ENCODE measurements at regions not wholly inside any gene's neighbourhood (a gene's known extent, or its start where the extent isn't known, plus 50 kb on each side); places are given as distances from the start of the nearest gene placed in this dataset.
"Not testable (repeated sequence)": the region's sequence is repeated elsewhere in the genome, so short reads cannot be mapped to it uniquely, and the experiment has no call there.

DNA sequence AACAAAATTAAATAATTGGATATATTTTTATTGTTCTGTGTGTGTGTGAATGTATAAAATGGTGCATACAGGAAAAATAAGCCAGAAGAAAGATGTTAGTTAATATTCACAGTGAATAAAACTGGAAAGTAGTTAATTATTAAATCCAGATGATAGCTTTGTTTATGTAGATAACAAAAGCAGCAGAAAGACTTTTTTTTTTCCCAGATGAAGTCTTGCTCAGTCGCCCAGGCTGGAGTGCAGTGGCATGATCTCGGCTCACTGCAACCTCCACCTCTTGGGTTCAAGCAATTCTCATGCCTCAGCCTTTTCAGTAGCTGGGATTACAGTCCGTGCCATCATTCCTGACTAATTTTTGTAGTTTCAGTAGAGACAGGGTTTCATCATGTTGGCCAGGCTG, 140.1 kb downstream of the ZNF486 start:
- no peak for DNase-seq
- no peaks in the 10 kb centered on the region for H3K4me1 Mint-ChIP-seq (ENCODE audit: low read depth in 2 of 2)
- no peaks in the 10 kb centered on the region for H3K36me3 Mint-ChIP-seq (ENCODE audit: insufficient read depth)
- no peak overlapping the region for H3K4me3 Mint-ChIP-seq
- ATAC-seq (replicated peaks) = no peak
- H3K27me3 Mint-ChIP-seq = peaks cover 0 to 7% of the 10 kb centered on the region in 2 donors
- H3K9me3 Mint-ChIP-seq = no peaks in the 10 kb centered on the region
- no peak overlapping the region for H3K27ac Mint-ChIP-seq

- H3K4me1 Mint-ChIP-seq (ENCODE audit: low read depth in 2 of 2); H3K27ac Mint-ChIP-seq; H3K4me3 Mint-ChIP-seq; H3K36me3 Mint-ChIP-seq (ENCODE audit: insufficient read depth); DNase-seq; H3K9me3 Mint-ChIP-seq; ATAC-seq (replicated peaks); H3K27me3 Mint-ChIP-seq: not testable (repeated sequence)
Measured at GRCh38 chr19:20296314-20296713, 129.3 kb downstream of the ZNF486 start.

GRCh38 chr19:20294181-20294580, 127.2 kb downstream of the ZNF486 start:
- Mint-ChIP-seq H3K27me3 (no peaks in the 10 kb centered on the region), H3K36me3 (ENCODE audit: insufficient read depth) (peaks cover 4% of the 10 kb centered on the region), H3K4me3 (no peak overlapping the region), H3K4me1 (ENCODE audit: low read depth in 2 of 2) (no peaks in the 10 kb centered on the region), H3K27ac (no peak overlapping the region), H3K9me3 (no peaks in the 10 kb centered on the region)
- ATAC-seq (replicated peaks) (no peak), DNase-seq (no peak)

DNA sequence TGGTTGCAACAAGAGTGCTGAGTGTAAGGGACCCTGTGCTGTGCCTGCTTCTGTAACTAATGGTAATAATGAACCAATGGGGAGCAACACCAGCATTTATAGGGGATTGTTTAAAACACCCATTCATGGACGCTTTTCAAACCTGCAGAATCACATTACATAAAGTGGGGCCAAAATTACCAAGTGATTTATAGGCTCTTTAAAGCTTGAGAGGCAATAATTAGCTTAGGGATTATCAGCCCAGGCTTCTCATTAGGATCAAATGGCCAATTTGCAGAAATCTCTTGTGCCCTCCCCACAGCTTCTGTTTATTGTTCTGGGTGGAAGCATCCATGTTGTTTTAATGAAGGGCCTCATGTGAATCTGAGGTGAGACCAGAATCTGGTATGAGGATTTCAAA, 125.5 kb downstream of the ZNF486 start:
- ATAC-seq (replicated peaks); H3K4me3 Mint-ChIP-seq; H3K9me3 Mint-ChIP-seq; H3K27ac Mint-ChIP-seq; H3K4me1 Mint-ChIP-seq (ENCODE audit: low read depth in 2 of 2); DNase-seq; H3K36me3 Mint-ChIP-seq (ENCODE audit: insufficient read depth); H3K27me3 Mint-ChIP-seq: not testable (repeated sequence)

GRCh38 chr19:20289186-20289585, 122.2 kb downstream of the ZNF486 start:
- Mint-ChIP-seq H3K27me3 (no peaks in the 10 kb centered on the region), H3K4me3 (no peak overlapping the region)
- no peak for ATAC-seq (replicated peaks)

DNA sequence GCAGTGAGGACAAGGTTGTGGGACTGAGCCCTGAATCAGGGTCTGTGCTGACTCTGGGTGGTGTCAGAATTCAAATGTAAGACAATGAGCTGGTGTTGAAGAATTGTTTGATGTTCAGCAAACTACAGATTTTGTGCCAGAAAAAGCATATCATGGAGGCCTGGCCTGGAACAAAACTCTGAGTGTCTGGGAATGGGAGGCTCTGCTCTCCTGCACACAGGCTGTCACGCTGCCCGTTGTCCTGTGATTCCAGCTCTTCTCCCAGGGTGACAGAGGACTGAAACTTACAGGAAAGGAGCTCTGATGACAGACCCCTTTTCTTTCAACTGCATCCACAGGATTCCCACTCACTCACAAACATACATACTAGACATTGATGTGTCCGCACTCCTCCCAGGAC, 120.1 kb downstream of the ZNF486 start:
- no peak for ATAC-seq (replicated peaks)
- no peaks in the 10 kb centered on the region for H3K36me3 Mint-ChIP-seq (ENCODE audit: insufficient read depth)
- H3K27ac Mint-ChIP-seq = no peak overlapping the region
- no peak overlapping the region for H3K4me3 Mint-ChIP-seq
- H3K27me3 Mint-ChIP-seq = no peaks in the 10 kb centered on the region
- no peaks in the 10 kb centered on the region for H3K9me3 Mint-ChIP-seq
- DNase-seq = no peak
- no peaks in the 10 kb centered on the region for H3K4me1 Mint-ChIP-seq (ENCODE audit: low read depth in 2 of 2)

More at GRCh38 chr19:20289186-20289585, 122.2 kb downstream of the ZNF486 start:
- Mint-ChIP-seq H3K4me1 (ENCODE audit: low read depth in 2 of 2) (no peaks in the 10 kb centered on the region), H3K9me3 (no peaks in the 10 kb centered on the region), H3K27ac (no peak overlapping the region), H3K36me3 (ENCODE audit: insufficient read depth) (no peaks in the 10 kb centered on the region)
- no peak for DNase-seq

DNA sequence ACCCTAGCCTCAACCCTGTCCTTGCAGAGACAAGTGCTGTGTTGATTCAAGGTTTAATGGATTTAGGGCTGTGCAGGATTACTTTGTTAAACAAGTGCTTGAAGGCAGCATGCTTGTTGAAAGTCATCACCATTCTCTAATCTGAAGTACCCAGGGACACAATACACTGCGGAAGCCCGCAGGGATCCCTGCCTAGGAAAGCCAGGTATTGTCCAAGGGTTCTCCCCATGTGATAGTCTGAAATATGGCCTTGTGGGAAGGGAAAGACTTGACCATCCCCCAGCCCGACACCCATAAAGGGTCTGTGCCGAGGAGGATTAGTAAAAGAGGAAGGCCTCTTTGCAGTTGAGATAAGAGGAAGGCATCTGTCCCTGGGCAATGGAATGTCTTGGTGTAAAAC, 118.9 kb downstream of the ZNF486 start:
- DNase-seq; H3K27me3 Mint-ChIP-seq; H3K36me3 Mint-ChIP-seq (ENCODE audit: insufficient read depth); ATAC-seq (replicated peaks); H3K4me3 Mint-ChIP-seq; H3K9me3 Mint-ChIP-seq; H3K27ac Mint-ChIP-seq; H3K4me1 Mint-ChIP-seq (ENCODE audit: low read depth in 2 of 2): not testable (repeated sequence)

DNA sequence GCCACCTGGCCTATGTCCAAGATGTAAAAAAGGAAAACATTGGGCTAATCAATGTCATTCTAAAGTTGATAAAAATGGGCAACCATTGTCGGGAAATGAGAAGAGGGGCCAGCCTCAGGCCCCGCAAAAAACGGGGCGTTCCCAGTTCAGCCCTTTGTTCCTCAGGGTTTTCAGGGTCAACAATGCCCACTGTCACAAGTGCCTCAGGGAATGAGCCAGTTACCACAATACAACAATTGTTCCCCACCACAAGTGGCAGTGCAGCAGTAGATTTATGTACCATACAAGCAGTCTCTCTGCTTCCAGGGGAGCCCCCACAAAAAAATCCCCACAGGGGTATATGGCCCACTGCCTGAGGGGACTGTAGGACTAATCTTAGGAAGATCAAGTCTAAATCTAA, 112.5 kb downstream of the ZNF486 start:
- Mint-ChIP-seq H3K4me3 (no peak overlapping the region), H3K27me3 (no peaks in the 10 kb centered on the region), H3K9me3 (no peaks in the 10 kb centered on the region), H3K4me1 (ENCODE audit: low read depth in 2 of 2) (no peaks in the 10 kb centered on the region), H3K36me3 (ENCODE audit: insufficient read depth) (no peaks in the 10 kb centered on the region), H3K27ac (no peak overlapping the region)
- no peak for DNase-seq
- ATAC-seq (replicated peaks) = no peak

DNA sequence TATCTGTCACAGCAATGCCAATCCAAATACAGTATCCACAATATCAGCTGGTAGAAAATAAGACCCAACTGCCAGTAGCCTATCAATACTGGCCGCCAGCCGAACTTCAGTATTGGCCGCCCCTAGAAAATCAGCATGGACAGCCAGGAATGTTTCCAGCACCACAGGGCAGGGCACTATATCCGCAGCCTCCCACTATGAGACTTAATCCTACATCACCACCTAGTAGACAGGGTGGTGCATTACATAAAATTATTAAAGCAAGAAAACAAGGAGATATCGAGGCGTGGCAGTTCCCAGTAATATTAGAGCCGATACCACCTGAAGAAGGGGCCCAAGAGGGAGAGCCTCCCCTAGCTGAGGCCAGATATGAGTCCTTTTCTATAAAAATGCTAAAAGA, 111.3 kb downstream of the ZNF486 start:
- no peaks in the 10 kb centered on the region for H3K4me1 Mint-ChIP-seq (ENCODE audit: low read depth in 2 of 2)
- no peak for ATAC-seq (replicated peaks)

DNA sequence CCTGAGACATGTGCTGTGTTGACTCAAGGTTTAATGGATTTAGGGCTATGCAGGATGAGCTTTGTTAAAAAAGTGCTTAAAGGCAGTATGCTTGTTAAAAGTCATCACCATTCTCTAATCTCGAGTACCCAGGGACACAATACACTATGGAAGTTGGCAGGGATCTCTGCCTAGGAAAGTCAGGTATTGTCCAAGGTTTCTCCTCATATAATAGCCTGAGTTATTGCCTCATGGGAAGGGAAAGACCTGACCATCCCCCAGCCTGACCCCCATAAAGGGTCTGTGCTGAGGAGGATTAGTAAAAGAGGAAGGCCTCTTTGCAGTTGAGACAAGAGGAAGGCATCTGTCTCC, 109.7 kb downstream of the ZNF486 start:
- H3K9me3 Mint-ChIP-seq; DNase-seq; H3K27me3 Mint-ChIP-seq; H3K4me3 Mint-ChIP-seq; H3K36me3 Mint-ChIP-seq (ENCODE audit: insufficient read depth); H3K27ac Mint-ChIP-seq; ATAC-seq (replicated peaks); H3K4me1 Mint-ChIP-seq (ENCODE audit: low read depth in 2 of 2): not testable (repeated sequence)

More for the DNA sequence above, 111.3 kb downstream of the ZNF486 start:
- H3K27ac Mint-ChIP-seq = no peak overlapping the region
- no peaks in the 10 kb centered on the region for H3K9me3 Mint-ChIP-seq
- no peak overlapping the region for H3K4me3 Mint-ChIP-seq
- H3K27me3 Mint-ChIP-seq = no peaks in the 10 kb centered on the region
- no peaks in the 10 kb centered on the region for H3K36me3 Mint-ChIP-seq (ENCODE audit: insufficient read depth)
- no peak for DNase-seq

- no peaks in the 10 kb centered on the region for H3K4me1 Mint-ChIP-seq (ENCODE audit: low read depth in 2 of 2)
- ATAC-seq (replicated peaks) (no peak), DNase-seq (no peak)
- no peak overlapping the region for H3K4me3 Mint-ChIP-seq
- no peaks in the 10 kb centered on the region for H3K36me3 Mint-ChIP-seq (ENCODE audit: insufficient read depth)
- no peak overlapping the region for H3K27ac Mint-ChIP-seq
- H3K27me3 Mint-ChIP-seq = no peaks in the 10 kb centered on the region
- H3K9me3 Mint-ChIP-seq = no peaks in the 10 kb centered on the region
Measured at GRCh38 chr19:20276011-20276731, 109.2 kb downstream of the ZNF486 start.

DNA sequence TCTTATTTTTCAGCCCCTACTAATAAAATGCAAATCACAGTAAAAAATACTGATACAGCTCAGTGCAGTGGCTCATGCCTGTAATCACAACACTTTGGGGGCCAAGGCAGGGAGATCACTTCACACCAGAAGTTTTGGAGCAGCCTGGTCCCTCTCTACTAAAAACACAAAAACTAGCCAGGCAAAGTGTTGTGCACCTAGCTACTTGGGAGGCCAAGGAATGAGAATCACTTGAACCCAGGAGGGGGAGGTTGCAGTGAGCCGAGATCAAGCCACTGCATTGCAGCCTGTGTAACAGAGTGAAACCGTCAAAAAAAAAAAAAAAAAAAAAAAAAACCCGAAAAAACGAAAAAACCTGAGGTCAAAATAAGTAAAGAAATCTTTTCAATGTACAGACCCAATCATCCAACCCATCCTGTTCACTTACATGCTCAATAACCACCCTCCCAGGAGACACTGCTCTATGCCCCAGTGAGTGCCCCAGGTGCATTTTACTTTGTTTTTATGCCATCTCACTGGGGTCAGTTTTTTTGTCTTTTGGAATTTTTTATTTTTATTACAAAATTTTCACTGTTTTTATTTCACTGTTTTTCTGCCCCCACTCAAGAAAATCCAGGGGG, 107.0 kb downstream of the ZNF486 start:
- H3K27me3 Mint-ChIP-seq = no peaks in the 10 kb centered on the region
- H3K4me3 Mint-ChIP-seq = no peak overlapping the region
- ATAC-seq (replicated peaks) = no peak
- H3K36me3 Mint-ChIP-seq (ENCODE audit: insufficient read depth) = no peaks in the 10 kb centered on the region
- H3K9me3 Mint-ChIP-seq = no peaks in the 10 kb centered on the region
- no peak for DNase-seq
- no peaks in the 10 kb centered on the region for H3K4me1 Mint-ChIP-seq (ENCODE audit: low read depth in 2 of 2)
- no peak overlapping the region for H3K27ac Mint-ChIP-seq

DNA sequence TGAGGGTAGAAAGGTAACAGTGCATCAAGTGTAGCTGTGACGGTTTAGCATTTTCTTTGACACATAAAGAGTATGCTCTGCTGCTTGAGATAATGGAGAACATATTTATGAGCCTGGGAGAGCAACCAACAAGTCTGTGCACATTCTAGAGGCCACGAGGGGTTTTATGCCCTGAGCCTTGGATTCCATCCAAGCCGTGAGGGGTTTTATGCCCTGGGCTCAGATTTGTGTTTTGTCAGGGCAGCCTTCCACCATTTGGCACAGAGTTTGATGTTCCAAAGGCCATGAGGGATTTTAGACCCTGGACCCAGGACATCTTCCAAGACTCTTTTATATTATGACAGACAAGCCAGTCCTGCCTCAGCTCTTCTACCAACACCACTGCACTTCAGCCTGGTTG, 106.4 kb downstream of the ZNF486 start:
- H3K27me3 Mint-ChIP-seq = no peaks in the 10 kb centered on the region
- H3K4me3 Mint-ChIP-seq = no peak overlapping the region
- DNase-seq = no peak
- no peaks in the 10 kb centered on the region for H3K36me3 Mint-ChIP-seq (ENCODE audit: insufficient read depth)
- ATAC-seq (replicated peaks) = no peak
- H3K4me1 Mint-ChIP-seq (ENCODE audit: low read depth in 2 of 2) = no peaks in the 10 kb centered on the region
- no peaks in the 10 kb centered on the region for H3K9me3 Mint-ChIP-seq
- H3K27ac Mint-ChIP-seq = no peak overlapping the region

- not testable (repeated sequence) for H3K36me3 Mint-ChIP-seq (ENCODE audit: insufficient read depth); H3K27me3 Mint-ChIP-seq; H3K4me3 Mint-ChIP-seq; DNase-seq; H3K9me3 Mint-ChIP-seq; ATAC-seq (replicated peaks); H3K27ac Mint-ChIP-seq; H3K4me1 Mint-ChIP-seq (ENCODE audit: low read depth in 2 of 2)
Measured at GRCh38 chr19:20272627-20273010, 105.6 kb downstream of the ZNF486 start.
